ENCODE measurements at regions not wholly inside any gene's neighbourhood (a gene's known extent, or its start where the extent isn't known, plus 50 kb on each side); places are given as distances from the start of the nearest gene placed in this dataset.
"Not testable (repeated sequence)": the region's sequence is repeated elsewhere in the genome, so short reads cannot be mapped to it uniquely, and the experiment has no call there.

DNA sequence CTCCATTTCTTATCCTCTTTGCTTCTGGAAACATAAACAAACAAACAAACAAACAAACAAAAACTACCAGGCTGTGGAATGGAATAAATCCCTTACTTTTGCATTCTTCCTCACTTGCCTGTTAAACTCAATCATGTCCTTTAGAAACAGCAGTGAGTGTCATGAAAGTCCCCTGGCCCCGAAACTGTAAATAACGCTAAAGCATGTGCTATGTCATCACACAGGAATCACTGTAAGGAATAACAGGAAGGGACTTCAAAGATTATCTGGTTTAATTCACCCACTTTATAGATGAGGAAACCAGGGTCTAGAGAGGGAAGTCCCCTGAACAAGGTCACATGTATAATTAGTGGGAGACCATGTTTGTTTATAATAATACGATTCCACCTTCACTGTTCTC is 159.4 kb upstream of the MEOX2 start:
- DNase-seq = no peak

DNA sequence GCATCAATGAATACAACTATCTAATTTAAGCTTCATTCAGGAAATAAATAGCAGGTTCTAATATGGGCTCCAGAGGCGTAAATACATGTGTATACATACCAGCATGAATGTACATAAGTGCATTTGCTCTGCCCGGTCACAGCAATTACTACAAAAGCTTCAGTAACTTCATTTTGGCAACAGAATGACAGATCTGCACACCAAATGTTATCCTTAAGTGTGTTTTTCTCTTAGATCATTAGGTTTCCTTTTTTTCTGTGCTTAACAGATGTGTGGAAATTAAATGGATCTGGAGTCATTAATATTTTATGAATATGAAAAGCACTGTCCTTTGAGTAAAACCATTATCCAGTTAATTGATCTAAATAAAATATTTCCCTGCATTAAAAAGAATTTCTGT is 159.0 kb upstream of the MEOX2 start:
- no peak for DNase-seq

DNA sequence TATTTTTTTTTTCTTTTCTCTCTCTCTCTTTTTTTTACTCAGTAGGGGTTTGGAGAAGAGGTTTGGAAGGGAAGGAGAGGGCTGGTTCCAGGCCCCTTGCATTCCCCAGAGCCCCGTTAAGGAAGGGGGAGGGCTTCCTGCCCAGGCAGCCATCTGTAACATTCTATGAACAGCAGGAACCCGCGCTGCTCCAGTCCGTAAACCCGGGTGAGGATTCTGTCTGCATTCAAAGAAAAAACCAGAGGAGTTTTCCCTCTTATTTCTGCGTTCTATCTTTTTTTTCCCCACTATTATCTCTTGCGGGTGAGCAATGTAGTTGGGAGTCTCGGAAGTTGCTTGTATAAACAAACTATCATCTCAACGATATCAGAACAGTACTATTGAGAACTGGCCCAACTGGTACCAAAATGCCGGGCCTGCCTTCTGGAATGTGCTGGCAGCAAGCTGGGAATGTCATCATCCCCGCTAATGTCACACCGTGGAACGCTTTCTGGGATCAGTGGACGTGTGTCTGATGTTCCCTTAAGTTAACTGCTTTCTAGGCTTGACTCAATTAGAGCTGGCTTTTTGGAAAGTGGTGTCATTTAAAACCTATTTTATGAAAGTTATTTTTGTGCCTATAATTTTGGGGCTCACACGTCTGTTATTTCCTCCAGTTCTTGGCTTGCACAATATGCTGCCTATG is 153.1 kb upstream of the MEOX2 start:
- DNase-seq = no peak

DNA sequence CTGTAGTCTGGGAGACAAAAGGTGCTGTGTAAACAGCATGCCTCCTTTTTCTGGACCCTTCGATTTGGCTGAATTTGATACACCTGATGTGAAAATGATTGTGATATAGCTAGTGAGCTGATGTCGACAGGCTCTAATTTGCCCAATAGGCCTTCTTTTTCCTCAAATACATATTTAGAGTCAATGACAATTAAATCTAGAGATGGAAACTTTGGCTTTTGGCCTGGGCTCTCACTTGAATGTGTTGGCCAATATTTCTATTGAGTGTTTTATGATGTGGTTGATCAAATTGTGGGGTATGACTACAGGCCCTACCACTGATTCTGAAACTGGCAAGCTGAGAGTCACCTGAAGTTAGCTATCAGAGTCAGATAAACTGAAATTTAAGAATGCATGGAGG is 151.8 kb upstream of the MEOX2 start:
- no peak for DNase-seq

DNA sequence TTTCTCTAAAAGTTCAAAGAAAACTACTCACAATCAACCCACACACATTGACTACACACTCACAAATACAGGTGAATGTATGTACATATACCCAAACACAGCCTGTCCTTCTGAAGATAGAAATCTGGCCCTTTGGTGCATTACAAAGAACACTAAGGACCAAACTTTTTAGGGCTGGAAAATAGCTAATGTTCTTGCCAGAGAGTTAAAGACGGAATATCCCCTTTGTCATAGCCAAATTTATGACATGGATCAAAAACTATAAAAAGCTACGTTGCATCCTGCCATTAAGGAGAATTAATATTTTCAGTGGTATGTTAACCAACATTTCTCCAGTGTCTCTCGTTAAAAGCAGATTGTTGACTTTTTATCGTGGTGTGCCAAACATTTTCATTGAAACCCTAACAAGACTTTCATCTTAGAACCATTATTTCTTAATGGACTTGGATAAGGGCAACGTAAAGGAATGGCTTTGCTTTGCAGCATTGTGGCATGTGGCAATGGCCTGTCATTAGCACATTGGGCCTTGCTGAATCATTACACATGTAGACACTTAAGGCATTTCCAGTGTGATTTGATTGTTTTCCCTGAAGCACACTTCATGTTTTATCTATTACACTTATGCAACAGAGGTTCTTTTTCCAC is 150.9 kb upstream of the MEOX2 start:
- DNase-seq = no peak

DNA sequence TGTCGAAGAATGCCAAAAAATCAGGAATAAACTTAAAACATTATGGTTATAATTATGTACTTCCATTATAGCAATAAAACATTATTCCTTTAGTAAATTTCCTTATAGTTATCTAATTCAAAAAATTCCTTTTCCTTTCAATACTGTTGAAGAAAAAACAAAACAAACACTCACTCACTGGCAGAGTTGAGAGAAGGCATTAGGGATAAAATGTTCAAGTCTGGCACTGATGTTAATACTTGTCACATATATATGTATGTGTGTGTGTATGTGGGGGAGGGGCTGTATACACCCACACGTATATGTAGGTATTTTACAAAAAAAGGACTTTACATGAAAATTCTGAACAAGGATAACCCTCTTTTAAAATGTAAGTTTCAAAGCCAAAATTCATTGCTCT is 150.2 kb upstream of the MEOX2 start:
- no peak for DNase-seq

DNA sequence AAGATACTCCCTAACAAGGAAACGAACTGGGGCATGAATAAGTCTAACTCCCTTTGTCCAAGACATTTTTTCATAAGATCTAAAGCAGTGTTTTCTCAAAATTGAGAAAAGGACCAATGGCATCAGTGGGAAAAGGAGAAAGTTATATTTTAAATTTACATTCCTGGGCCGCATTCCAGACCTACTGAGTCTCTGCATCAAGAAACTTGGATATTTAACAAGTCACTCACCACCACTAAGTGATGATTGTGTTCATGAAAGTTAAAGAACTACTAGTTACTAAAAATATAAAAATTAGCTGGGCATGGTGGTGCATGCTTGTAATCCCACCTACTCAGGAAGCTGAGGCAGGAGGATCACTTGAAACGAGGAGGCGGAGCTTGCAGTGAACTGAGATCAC is 149.6 kb upstream of the MEOX2 start:
- no peak for DNase-seq

DNA sequence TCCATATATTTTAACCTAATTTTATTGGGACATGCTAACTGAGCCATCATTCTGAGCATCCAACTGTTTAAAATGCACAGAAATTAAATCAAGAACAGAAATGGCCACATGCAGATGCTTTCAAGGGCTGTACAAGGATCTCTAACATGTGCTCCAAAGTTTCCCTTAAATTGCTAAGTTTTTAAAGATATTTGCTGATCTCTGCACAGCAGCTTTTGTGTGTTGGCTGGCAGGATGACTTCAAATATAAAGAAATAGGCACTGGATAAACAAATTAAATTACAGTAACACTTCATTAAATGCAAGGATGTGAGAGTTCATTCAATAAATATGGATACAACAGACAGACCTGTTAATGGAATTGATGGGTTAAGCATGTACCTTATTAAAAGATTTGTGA is 148.0 kb upstream of the MEOX2 start:
- DNase-seq = no peak

DNA sequence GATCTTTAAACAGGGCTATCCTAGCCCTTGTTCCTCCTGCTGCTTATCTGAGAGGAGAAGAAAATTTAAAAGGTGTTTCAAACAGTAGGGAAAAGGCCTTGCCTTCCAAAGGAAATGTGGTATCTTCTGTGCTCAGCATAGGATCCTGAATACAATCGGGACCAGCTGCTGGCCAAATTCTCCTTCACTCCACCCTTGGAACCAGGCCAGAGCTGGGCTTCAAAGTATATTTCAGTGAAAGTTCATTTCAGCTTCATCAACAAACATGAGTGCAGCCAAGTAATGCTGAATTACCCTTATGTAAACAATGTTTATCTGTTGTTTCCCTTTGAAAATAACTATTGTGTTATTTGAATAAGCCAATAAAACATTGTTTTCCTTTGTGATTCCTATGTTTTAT is 146.5 kb upstream of the MEOX2 start:
- DNase-seq = no peak

DNA sequence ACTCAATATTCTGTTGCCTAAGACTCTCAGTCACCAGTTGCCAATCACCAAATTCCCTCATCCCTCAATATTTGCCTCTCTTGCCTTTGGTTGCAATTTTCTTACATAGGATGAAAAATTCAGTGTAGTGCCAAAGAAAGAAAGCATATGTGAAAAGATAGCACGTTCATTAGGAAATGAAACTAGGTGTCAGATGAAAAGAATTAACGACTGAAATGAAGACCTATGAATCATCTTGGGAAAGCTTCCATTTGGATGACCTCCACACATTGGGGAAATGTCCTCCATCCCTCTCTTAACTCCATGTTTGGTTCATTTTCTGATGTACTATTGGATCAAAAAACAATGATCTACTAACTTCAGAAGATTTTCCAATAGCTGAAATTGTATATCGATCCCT is 145.1 kb upstream of the MEOX2 start:
- no peak for DNase-seq

DNA sequence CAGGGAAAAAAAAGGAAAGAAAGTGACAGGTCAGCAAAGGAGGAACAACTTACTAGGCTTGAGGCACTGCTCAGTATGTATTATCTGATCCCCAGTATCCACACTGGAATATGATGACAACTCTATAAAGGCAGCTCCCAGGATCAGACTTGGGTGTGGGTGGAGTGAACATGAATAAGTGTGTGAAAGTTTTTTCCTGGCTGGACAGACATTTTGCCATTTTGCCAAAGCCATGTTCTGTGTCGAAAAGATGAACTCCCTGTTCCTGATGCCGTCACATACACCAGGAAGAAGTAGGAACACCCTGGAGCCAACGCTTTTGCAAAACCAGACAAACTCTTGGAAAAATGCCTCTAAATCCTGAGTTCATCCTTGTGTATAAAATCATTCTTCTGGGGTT is 143.2 kb upstream of the MEOX2 start:
- no peak for DNase-seq

DNA sequence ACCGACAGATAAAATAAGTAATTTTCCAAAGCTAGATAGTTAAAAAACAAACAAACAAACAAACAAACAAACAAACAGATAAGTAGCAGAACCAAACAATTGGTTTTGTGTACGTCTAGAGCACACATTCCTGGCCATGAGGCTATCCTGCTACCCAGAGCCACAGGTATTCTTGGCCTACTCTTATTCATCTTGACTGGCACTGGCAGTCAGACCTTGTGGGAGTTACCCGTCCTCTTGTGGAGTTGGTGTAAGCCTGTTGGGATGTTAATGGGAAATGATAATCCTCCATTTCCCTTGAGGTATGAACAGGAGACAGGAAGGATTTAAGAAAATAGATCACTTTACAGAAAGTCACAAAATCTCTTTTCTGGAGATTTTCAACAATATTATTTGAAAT is 142.4 kb upstream of the MEOX2 start:
- DNase-seq = no peak

DNA sequence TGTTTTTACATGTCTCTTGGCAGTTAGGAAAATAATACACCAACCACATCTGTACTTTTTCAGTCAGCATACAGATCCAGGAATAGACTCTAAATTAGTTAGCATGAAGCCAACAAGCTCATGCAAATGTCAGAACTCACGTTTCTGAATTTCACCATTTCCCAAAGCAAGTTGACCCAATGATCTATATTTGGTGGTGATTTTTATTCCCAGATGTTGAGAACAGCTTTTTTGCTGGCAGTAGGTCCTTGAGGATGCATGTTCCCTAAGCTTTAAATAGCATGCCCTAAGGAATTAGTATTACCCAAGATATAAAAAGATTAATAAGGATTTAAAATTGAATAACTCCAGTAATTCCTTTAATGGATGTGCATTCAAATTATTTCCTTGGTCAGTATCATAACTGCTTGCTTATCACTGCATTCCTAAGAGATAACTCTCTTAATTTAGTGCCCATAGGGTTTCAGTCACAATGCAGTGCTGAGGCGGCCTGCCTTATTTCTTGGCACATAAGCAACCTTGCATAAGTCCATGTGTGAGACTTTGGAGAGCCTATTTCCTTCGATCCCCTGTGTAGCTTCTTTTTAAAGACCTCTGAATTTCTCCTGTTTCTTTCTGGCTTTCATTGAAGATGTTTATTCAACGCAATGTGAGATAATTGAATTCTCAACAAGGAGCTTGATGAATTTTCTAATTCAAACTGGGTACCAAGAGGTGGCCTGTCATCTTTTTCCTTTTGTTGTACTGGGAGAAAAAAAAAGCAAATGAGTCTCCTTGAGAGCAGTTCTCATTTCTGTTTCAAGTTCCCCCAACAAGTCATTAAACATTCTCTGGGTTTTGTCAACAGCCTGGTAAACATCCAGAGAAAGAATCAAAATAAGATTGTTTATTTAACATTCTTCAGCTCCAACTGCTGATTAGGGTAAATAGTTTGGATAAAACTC is 135.3 kb upstream of the MEOX2 start:
- DNase-seq = no peak

DNA sequence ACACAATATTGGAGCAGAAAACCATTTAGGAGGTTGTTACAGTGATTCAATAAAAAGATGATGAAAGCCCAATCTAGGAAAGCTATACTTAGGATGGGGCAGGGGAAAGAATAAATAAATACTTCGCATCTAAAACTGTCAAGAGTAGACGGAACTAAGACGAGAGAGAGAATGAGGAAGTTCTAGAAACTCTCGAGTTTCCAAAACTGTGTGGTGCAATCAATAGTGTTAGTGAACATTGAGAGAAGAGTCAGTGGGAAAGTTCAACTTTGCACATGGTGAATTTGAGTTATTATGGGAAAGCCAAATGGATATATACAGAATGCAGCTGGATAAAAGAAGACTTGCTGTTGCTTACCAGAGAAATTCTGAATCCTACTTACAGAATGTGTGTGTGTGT is 133.8 kb upstream of the MEOX2 start:
- DNase-seq = no peak

DNA sequence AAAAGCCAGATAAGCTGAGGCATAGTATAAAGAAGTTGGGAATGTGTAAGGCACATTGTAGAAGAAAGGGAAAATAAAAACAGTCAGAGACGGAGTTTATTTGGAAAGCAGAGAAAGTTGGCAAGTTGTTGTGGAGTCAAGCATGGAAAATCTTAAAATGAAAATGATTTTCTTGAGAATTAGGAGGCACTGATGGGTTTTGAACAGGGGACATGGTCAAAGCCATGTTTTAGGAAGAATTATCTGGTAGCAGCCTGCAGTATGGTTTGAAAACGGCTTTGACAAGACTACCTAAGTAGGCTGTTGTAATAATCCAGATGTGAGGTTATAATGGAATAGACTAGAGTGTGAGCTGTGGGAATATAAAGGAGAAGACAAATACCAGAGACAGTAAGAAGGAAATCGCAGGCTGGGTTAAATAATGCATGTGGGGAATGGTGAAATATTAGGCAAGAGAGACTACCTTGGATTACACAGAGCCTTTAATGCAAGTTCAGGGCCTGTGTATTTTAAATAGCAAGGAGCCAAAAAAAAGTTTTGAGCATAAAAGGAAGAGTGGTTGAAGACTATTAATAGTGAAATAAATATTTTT is 130.4 kb upstream of the MEOX2 start:
- DNase-seq = no peak

DNA sequence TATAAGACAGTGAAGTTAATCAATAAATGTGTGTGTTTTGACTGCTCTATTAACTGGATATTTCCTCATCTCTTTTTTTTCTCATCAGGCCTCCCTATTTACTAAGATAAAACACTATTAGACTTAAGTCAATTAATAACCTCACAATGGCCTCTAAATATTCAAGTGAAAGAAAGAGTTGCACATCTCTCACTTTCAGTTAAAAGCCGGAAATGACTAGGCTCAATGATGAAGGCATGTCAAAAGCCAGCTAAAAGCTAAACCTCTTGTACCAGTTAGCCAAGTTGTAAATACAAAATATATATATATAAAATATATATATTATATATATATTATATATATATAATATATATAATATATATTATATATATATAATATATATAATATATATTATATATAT is 127.0 kb upstream of the MEOX2 start:
- DNase-seq = no peak

DNA sequence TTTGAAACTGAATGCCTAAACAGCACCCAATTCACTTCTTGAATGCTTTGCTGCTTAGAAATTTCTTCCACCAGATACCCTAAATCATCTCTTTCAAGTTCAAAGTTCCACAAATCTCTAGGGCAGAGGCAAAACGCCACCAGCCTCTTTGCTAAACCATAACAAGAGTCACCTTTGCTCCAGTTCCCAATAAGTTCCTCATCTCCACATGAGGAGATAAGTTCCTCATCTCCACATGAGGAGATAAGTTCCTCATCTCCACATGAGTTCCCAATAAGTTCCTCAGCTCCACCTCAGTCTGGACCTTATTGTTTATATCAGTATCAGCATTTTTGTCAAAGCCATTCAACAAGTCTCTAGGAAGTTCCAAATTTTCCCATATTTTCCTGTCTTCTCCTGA is 123.9 kb upstream of the MEOX2 start:
- DNase-seq = not testable (repeated sequence)

DNA sequence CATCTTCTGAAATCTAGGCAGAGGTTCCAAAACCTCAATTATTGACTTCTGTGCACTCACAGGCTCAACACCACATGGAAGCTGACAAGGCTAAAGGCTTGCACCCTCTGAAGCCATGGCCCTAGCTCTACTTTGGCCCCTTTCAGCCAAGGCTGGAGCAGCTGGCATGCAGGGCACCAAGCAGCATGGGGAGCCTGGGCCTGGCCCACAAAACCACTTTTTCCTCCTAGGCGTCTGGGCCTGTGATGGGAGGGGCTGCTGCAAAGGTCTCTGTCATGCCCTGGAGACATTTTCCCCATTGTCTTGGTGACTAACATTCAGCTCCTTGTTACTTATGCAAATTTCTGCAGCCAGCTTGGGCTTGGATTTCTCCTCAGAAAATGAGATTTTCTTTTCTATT is 123.5 kb upstream of the MEOX2 start:
- DNase-seq = not testable (repeated sequence)

DNA sequence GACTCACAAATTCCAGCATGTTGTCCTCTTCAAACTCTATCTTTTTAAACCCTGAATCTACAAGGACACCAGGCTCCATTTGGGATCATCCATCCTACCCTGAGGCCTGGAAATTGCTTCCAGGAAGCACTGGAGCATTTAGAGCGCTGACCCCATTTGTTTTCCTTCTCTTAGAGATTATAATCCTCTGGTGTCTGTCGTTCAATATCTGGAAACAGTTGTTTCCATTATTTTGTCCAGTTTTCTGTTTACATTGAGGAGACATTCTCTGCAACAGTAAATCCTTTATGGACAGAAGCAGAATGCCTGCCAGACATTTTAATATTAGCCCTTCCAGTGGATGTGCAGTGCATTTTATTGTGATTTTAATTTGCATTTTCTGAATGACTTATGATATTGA is 119.4 kb upstream of the MEOX2 start:
- no peak for DNase-seq

DNA sequence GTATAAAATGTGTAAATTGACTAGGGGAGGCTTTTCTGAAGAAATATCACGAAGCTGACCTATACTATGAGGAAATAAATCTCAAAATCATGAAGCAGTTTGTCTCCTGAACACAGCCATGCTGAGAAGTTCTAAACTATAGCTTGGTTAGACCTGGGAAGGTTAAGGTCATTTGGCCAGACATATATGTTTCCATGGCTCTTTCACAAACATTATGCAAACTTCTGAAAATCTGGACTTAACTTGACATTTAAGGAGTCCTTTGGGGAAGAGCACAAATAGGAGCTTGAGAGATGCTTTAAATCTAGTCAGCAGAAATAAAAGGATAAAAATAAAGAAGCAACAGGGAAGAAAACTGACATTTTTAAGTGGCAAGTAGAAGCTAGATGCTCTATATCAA is 115.9 kb upstream of the MEOX2 start:
- DNase-seq = no peak

DNA sequence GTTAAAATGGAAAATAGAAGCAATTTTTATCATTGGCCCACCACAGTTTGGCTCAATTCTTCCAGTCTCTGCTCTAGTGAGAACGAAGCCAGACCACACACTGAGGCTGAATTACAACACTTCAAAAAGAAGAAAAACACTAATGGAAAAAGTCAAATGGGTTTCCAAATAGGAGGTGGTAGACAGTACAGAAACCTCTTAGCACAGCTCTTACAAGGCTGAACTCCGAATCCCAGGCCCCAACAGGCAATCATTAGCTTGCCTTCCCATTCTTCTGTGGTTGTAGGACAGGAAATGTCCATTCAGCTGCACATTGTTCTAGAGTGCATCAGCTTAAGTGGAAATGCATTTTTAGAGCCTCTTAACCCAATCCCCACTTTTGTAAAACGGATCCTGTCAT is 115.1 kb upstream of the MEOX2 start:
- no peak for DNase-seq

DNA sequence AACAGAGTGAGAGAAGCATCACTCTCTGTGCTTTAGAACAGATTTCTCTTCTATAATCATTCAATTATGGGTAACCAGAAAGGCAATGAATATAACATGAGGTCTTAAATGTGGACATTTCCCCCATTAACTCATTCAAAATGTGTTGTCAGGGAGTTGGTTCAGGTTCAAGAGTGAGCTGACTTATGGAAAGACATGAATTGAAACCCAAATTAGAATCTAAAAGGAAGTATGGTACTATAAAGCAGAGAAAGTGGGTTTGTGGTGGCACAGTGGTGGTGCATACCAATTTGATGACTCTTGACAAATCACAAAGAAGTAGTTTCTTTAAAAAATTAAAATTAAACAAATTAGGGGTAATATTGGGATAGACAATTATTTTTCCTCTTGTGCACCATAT is 114.6 kb upstream of the MEOX2 start:
- no peak for DNase-seq

DNA sequence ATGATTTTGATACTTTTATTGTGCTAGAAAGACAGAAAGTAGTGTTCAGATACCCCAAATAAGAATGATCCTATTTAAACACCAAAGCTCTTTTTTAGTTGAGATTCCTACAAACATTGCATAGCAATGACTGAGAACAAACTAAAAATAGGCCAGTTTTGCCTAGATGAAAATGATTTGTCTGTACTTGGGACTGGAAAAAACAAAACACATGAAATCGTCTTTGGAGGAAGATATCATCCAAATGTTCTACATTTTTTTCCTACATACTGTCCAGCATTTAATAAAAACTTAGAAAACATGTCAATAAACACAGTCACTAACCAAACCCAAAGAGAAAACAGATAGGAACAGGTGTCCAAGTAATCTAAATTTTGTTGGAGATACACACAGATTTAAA is 111.6 kb upstream of the MEOX2 start:
- DNase-seq = no peak

DNA sequence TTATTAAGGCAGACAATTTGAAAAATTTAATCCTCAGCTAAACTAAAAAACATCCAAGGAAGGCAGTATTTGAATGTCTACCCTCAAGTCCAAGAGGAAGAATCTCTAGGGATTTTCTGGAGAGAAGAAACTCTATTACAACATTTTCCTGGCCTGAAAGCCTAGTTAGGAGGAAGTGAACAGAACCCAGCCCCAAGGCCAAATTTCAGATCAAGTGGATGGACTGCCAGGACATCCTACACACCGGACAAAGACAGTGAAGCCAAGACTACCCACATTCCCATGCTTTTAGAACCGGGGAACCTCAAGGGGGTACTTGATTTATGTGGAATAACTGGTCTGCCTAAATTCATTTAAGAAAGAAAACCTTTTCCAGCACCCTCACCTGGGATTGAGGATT is 108.9 kb upstream of the MEOX2 start:
- no peak for DNase-seq
